CD14-positive monocyte (primary cell): ENCODE measurements at regions not wholly inside any gene's neighbourhood (a gene's known extent, or its start where the extent isn't known, plus 50 kb on each side); places are given as distances from the start of the nearest gene placed in this dataset.

Experiments
- DNase-seq, 3 donors: peaks; one replicate each; pipeline ENCODE4 v3.0.0-alpha.2; 2011 to 2022
- H2AFZ ChIP-seq: 2 replicates; pipeline ENCODE4 v1.6.0; 2012; ENCODE audit warnings: mild to moderate bottlenecking, low read depth, low read length, inconsistent platforms; ENCODE audit not compliant: insufficient read depth, poor library complexity, severe bottlenecking
- H3K27ac ChIP-seq, 2 donors: 1 replicate in 1 of 2; 2 replicates in 1 of 2; pipeline ENCODE4 v1.5.1; 2012 to 2013; ENCODE audit warnings: low read length in 2 of 2, control low read depth in 1 of 2, inconsistent platforms in 1 of 2, low read depth in 1 of 2, mild to moderate bottlenecking in 1 of 2
- H3K27me3 ChIP-seq, 2 donors: one replicate each; pipeline versions ENCODE4 v1.6.0 to v1.6.1; 2011 to 2013; ENCODE audit warnings: low read length in 2 of 2; ENCODE audit not compliant: control insufficient read depth in 2 of 2, insufficient read depth in 2 of 2
- H3K36me3 ChIP-seq, 2 donors: replicated peaks in 1 of 2; 1 replicate in 1 of 2; 2 replicates in 1 of 2; pipeline versions ENCODE4 v1.5.1 to v1.6.1; 2012 to 2013; ENCODE audit warnings: low read length in 2 of 2, control low read depth in 1 of 2, inconsistent platforms in 1 of 2, mild to moderate bottlenecking in 1 of 2; ENCODE audit not compliant: insufficient read depth in 2 of 2, control insufficient read depth in 1 of 2
- H3K4me1 ChIP-seq, 2 donors: 1 replicate in 1 of 2; 2 replicates in 1 of 2; pipeline versions ENCODE4 v1.5.1 to v1.6.1; 2012 to 2013; ENCODE audit warnings: low read length in 2 of 2, control low read depth in 1 of 2, inconsistent platforms in 1 of 2, mild to moderate bottlenecking in 1 of 2, moderate library complexity in 1 of 2; ENCODE audit not compliant: insufficient read depth in 2 of 2, control insufficient read depth in 1 of 2
- H3K4me2 ChIP-seq: replicated peaks from 2 replicates; pipeline ENCODE3; 2012; ENCODE audit warnings: low read length, moderate library complexity, mild to moderate bottlenecking; ENCODE audit not compliant: poor library complexity, severe bottlenecking; ENCODE audit errors: extremely low read depth
- H3K4me3 ChIP-seq, 3 experiments: fragments of 200-600 bp in 1 of 3; sonication (generic) in 1 of 3; replicated peaks in 1 of 3; 1 replicate in 2 of 3; 2 replicates in 1 of 3; pipeline ENCODE4 v1.5.1; 2011 to 2013; ENCODE audit warnings: low read length in 3 of 3, mild to moderate bottlenecking in 3 of 3, control low read depth in 2 of 3, low read depth in 2 of 3, inconsistent platforms in 1 of 3, moderate library complexity in 1 of 3
- H3K79me2 ChIP-seq: 2 replicates; pipeline ENCODE4 v1.6.0; 2012; ENCODE audit warnings: mild to moderate bottlenecking, control low read depth, inconsistent platforms, low read length, moderate library complexity; ENCODE audit not compliant: insufficient read depth
- H3K9ac ChIP-seq: 2 replicates; pipeline ENCODE4 v1.6.0; 2017; ENCODE audit warnings: low read length, mild to moderate bottlenecking; ENCODE audit not compliant: insufficient read depth, poor library complexity, severe bottlenecking
- H3K9me3 ChIP-seq, 2 donors: replicated peaks in 1 of 2; 1 replicate in 1 of 2; 2 replicates in 1 of 2; pipeline versions ENCODE4 v1.5.1 to v1.6.1; 2012 to 2013; ENCODE audit warnings: low read length in 2 of 2, control low read depth in 1 of 2; ENCODE audit not compliant: control insufficient read depth in 1 of 2, insufficient read depth in 1 of 2
- H4K20me1 ChIP-seq: 2 replicates; pipeline ENCODE4 v1.6.0; 2012; ENCODE audit warnings: mild to moderate bottlenecking, low read length, control low read depth, moderate library complexity; ENCODE audit not compliant: insufficient read depth
- H3K27ac Mint-ChIP-seq, 7 donors: one replicate each; pipeline ENCODE4 v1.8.0; 2020; ENCODE audit warnings: mild to moderate bottlenecking in 7 of 7, mixed read lengths in 7 of 7, moderate library complexity in 6 of 7, inconsistent platforms in 2 of 7
- H3K27me3 Mint-ChIP-seq, 3 donors: one replicate each; pipeline ENCODE4 v1.8.0; 2021 to 2022; ENCODE audit warnings: low read depth in 3 of 3, mild to moderate bottlenecking in 3 of 3, mixed read lengths in 3 of 3, moderate library complexity in 3 of 3, inconsistent platforms in 1 of 3
- H3K36me3 Mint-ChIP-seq, 2 donors: one replicate each; pipeline ENCODE4 v1.8.0; 2020; ENCODE audit warnings: mixed read lengths in 2 of 2, inconsistent platforms in 1 of 2, mild to moderate bottlenecking in 1 of 2
- H3K4me1 Mint-ChIP-seq: one replicate; pipeline ENCODE4 v1.8.0; 2020; ENCODE audit warnings: mild to moderate bottlenecking, mixed read lengths
- H3K4me3 Mint-ChIP-seq, 2 donors: one replicate each; pipeline ENCODE4 v1.8.0; 2020; ENCODE audit warnings: mild to moderate bottlenecking in 2 of 2, mixed read lengths in 2 of 2, moderate library complexity in 1 of 2
- H3K9me3 Mint-ChIP-seq, 7 donors: one replicate each; pipeline ENCODE4 v1.8.0; 2020 to 2022; ENCODE audit warnings: mixed read lengths in 7 of 7, mild to moderate bottlenecking in 6 of 7, moderate library complexity in 6 of 7, inconsistent platforms in 2 of 7
- CTCF ChIP-seq: fragments of 200-600 bp; IDR thresholded peaks from one replicate; pipeline ENCODE4 v1.8.0; 2022; ENCODE audit warnings: antibody characterized with exemption, mild to moderate bottlenecking
- WGBS: methylation state at CpG from one replicate; pipeline ENCODE4 v1.1.5; 2013; ENCODE audit warnings: missing lambda C conversion rate; ENCODE audit not compliant: insufficient coverage; 5-methylcytosine and 5-hydroxymethylcytosine counted together
- intact Hi-C, 2 donors: fragments of 100-400 bp; cut with micrococcal nuclease; formaldehyde crosslinking; loops; one replicate each; pipeline versions ENCODE4 v1.15.0 to v1.15.1; 2023

- Mint-ChIP-seq H3K4me3 (no peak overlapping the region), H3K27me3 (no peaks in the 10 kb centered on the region), H3K9me3 (peaks cover 0 to 1% (median 0%) of the 10 kb centered on the region in 7 donors), H3K27ac (no peak overlapping the region), H3K36me3 (peaks cover 0 to 2% of the 10 kb centered on the region in 2 donors), H3K4me1 (peaks cover 40% of the 10 kb centered on the region)
- Histone ChIP-seq H3K36me3 (no peaks in the 10 kb centered on the region), H3K9me3 (no peaks in the 10 kb centered on the region), H3K4me1 (peaks cover 29 to 38% of the 10 kb centered on the region in 2 donors), H3K27me3 (no peaks in the 10 kb centered on the region), H3K4me2 (no peak overlapping the region), H3K79me2 (no peaks in the 10 kb centered on the region), H3K9ac (no peak overlapping the region), H2AFZ (no peak overlapping the region), H4K20me1 (no peaks in the 10 kb centered on the region), H3K4me3 (no peak overlapping the region), H3K27ac (no peak overlapping the region)
- TF ChIP-seq CTCF, result no peak
- intact Hi-C loops, result no loop called here
- no CpG with 5 or more reads among the region's 3 CpGs for WGBS
- DNase-seq, result no peak
These were observed 100.0 kb upstream of the ZFHX3 start for GRCh38 chr16:73147958-73148357.

- H3K36me3 Mint-ChIP-seq, result peaks cover 0 to 2% of the 10 kb centered on the region in 2 donors
- H3K79me2 ChIP-seq, result no peaks in the 10 kb centered on the region
- intact Hi-C loops, result no loop called here
These were observed 97.4 kb upstream of the ZFHX3 start for GRCh38 chr16:73145166-73145880.

More at GRCh38 chr16:73145166-73145880, 97.4 kb upstream of the ZFHX3 start:
- Mint-ChIP-seq H3K27ac (no peak overlapping the region), H3K4me1 (peaks cover 25% of the 10 kb centered on the region), H3K4me3 (no peak overlapping the region), H3K27me3 (peaks cover 0 to 3% (median 0%) of the 10 kb centered on the region in 3 donors), H3K9me3 (no peaks in the 10 kb centered on the region)
- H3K27me3 ChIP-seq, result no peaks in the 10 kb centered on the region
- H2AFZ ChIP-seq, result no peak overlapping the region
- H4K20me1 ChIP-seq, result no peaks in the 10 kb centered on the region
- no peak for DNase-seq
- whole genome bisulfite sequencing, result 98% methylated on average over 8 of the region's 10 CpGs
- H3K4me3 ChIP-seq, result no peak overlapping the region
- no peak overlapping the region for H3K9ac ChIP-seq
- H3K27ac ChIP-seq, result no peak overlapping the region
- H3K4me2 ChIP-seq, result no peak overlapping the region
- no peaks in the 10 kb centered on the region for H3K9me3 ChIP-seq
- H3K36me3 ChIP-seq, result no peaks in the 10 kb centered on the region
- peaks cover 16 to 25% of the 10 kb centered on the region in 2 donors for H3K4me1 ChIP-seq
- no peak for TF ChIP-seq CTCF
